HEK293 (cell line): ENCODE measurements at regions not wholly inside any gene's neighbourhood (a gene's known extent, or its start where the extent isn't known, plus 50 kb on each side); places are given as distances from the start of the nearest gene placed in this dataset.
A peak's percentile ranks its signal among the peaks of the same experiment; 100 is the strongest.

Experiments
- CTCF ChIA-PET: fragments of 350-600 bp; formaldehyde crosslinking; extraction: SDS; loops from one replicate; lab custom pipeline; 2021; ENCODE audit warnings: antibody characterized with exemption; lab: Yijun Ruan, JAX
- POLR2A ChIA-PET: fragments of 300-600 bp; formaldehyde crosslinking; extraction: SDS; loops from one replicate; lab custom pipeline; 2020; ENCODE audit warnings: antibody characterized with exemption, inconsistent platforms; lab: Yijun Ruan, JAX
- H3K27ac ChIP-seq: fragments of 200-500 bp; sonication (Bioruptor generic); 2 replicates; pipeline ENCODE4 v1.5.1; 2014; ENCODE audit warnings: low read depth, low read length, control low read depth, inconsistent platforms; ENCODE audit errors: extremely low read depth
- H3K36me3 ChIP-seq, 2 experiments: fragments of 200-500 bp in 1 of 2; sonication (Bioruptor generic) in 1 of 2; 1 replicate in 1 of 2; 2 replicates in 1 of 2; pipeline ENCODE4 v1.5.1; 2014 to 2017; ENCODE audit warnings: inconsistent platforms in 2 of 2, low read length in 2 of 2; ENCODE audit not compliant: control insufficient read depth in 2 of 2, insufficient read depth in 1 of 2
- H3K4me1 ChIP-seq: fragments of 200-500 bp; sonication (Bioruptor generic); 2 replicates; pipeline ENCODE4 v1.5.1; 2014; ENCODE audit warnings: mild to moderate bottlenecking, low read length, inconsistent platforms; ENCODE audit not compliant: control insufficient read depth, insufficient read depth
- H3K4me3 ChIP-seq: 2 replicates; pipeline ENCODE4 v1.5.1; 2011; ENCODE audit warnings: low read depth, mild to moderate bottlenecking, control low read depth, low read length, moderate library complexity
- H3K9me3 ChIP-seq: fragments of 200-500 bp; sonication (Bioruptor generic); 2 replicates; pipeline ENCODE4 v1.5.1; 2014; ENCODE audit warnings: low read depth, low read length, inconsistent platforms; ENCODE audit not compliant: control insufficient read depth, insufficient read depth
- GFI1B ChIP-seq: fragments of 450-650 bp; formaldehyde crosslinking; IDR thresholded peaks from 2 replicates; pipeline ENCODE4 v1.5.1; 2016; ENCODE audit warnings: missing biosample characterization, missing genetic modification characterization
- GLIS1 ChIP-seq: fragments of 450-650 bp; formaldehyde crosslinking; IDR thresholded peaks from 2 replicates; pipeline ENCODE4 v1.5.1; 2016; ENCODE audit warnings: missing biosample characterization, missing genetic modification characterization
- GLIS2 ChIP-seq: fragments of 450-650 bp; formaldehyde crosslinking; IDR thresholded peaks from 2 replicates; pipeline ENCODE4 v1.5.1; 2016; ENCODE audit warnings: missing biosample characterization, missing genetic modification characterization
- HOXA7 ChIP-seq: sonication (generic); formaldehyde crosslinking; IDR thresholded peaks from 2 replicates; pipeline ENCODE4 v1.8.1; 2022; ENCODE audit warnings: missing genetic modification reagents, borderline replicate concordance
- ZBTB17 ChIP-seq: fragments of 450-650 bp; formaldehyde crosslinking; IDR thresholded peaks from 2 replicates; pipeline ENCODE4 v1.5.1; 2016; ENCODE audit warnings: missing biosample characterization, missing genetic modification characterization
- ZBTB8A ChIP-seq: fragments of 450-650 bp; formaldehyde crosslinking; IDR thresholded peaks from 2 replicates; pipeline ENCODE4 v1.5.1; 2016; ENCODE audit warnings: missing biosample characterization, missing genetic modification characterization
- ZEB2 ChIP-seq: fragments of 450-650 bp; formaldehyde crosslinking; IDR thresholded peaks from 2 replicates; pipeline ENCODE4 v1.5.1; 2016; ENCODE audit warnings: missing biosample characterization, missing genetic modification characterization
- ZNF133 ChIP-seq: fragments of 450-650 bp; formaldehyde crosslinking; IDR thresholded peaks from 2 replicates; pipeline ENCODE4 v1.5.1; 2016; ENCODE audit warnings: missing biosample characterization, missing genetic modification characterization
- ZNF2 ChIP-seq: fragments of 450-650 bp; formaldehyde crosslinking; IDR thresholded peaks from 2 replicates; pipeline ENCODE4 v1.5.1; 2016; ENCODE audit warnings: missing biosample characterization, missing genetic modification characterization
- ZNF211 ChIP-seq: fragments of 450-650 bp; formaldehyde crosslinking; IDR thresholded peaks from 2 replicates; pipeline ENCODE4 v1.5.1; 2016; ENCODE audit warnings: low read depth, missing biosample characterization, missing genetic modification characterization
- ZNF214 ChIP-seq: fragments of 450-650 bp; formaldehyde crosslinking; IDR thresholded peaks from 2 replicates; pipeline ENCODE4 v1.5.1; 2017; ENCODE audit warnings: missing biosample characterization, mild to moderate bottlenecking, missing genetic modification characterization, borderline replicate concordance
- ZNF350 ChIP-seq: fragments of 450-650 bp; formaldehyde crosslinking; IDR thresholded peaks from 2 replicates; pipeline ENCODE4 v1.5.0; 2017; ENCODE audit warnings: missing biosample characterization, mild to moderate bottlenecking, missing genetic modification characterization
- ZNF366 ChIP-seq: fragments of 450-650 bp; formaldehyde crosslinking; conservative IDR thresholded peaks from 2 replicates; pipeline ENCODE4 v1.5.1; 2016; ENCODE audit warnings: missing biosample characterization, missing genetic modification characterization
- ZNF394 ChIP-seq: fragments of 450-650 bp; formaldehyde crosslinking; IDR thresholded peaks from 2 replicates; pipeline ENCODE4 v1.5.1; 2016; ENCODE audit warnings: missing biosample characterization, missing genetic modification characterization, mild to moderate bottlenecking, moderate library complexity, borderline replicate concordance
- ZNF510 ChIP-seq: fragments of 450-650 bp; formaldehyde crosslinking; IDR thresholded peaks from 2 replicates; pipeline ENCODE4 v1.5.1; 2018; ENCODE audit warnings: mild to moderate bottlenecking, missing genetic modification characterization, missing biosample characterization; ENCODE audit not compliant: insufficient replicate concordance
- ZNF654 ChIP-seq: fragments of 450-650 bp; formaldehyde crosslinking; IDR thresholded peaks from 2 replicates; pipeline ENCODE4 v1.5.1; 2016; ENCODE audit warnings: low read depth, missing biosample characterization, missing genetic modification characterization
- ZNF660 ChIP-seq: fragments of 450-650 bp; IDR thresholded peaks from 2 replicates; pipeline ENCODE4 v1.5.1; 2018; ENCODE audit warnings: missing biosample characterization, mild to moderate bottlenecking, missing genetic modification characterization
- TF ChIP-seq, protein P1 (sequence below): fragments of 450-650 bp; formaldehyde crosslinking; IDR thresholded peaks from 2 replicates; pipeline ENCODE4 v1.5.1; 2016; ENCODE audit warnings: missing biosample characterization, missing genetic modification characterization
- TF ChIP-seq, protein P2 (sequence below): fragments of 450-650 bp; formaldehyde crosslinking; IDR thresholded peaks from 2 replicates; pipeline ENCODE4 v1.5.1; 2017; ENCODE audit warnings: missing biosample characterization, missing genetic modification characterization
- TF ChIP-seq, protein P3 (sequence below): fragments of 450-650 bp; formaldehyde crosslinking; IDR thresholded peaks from 2 replicates; pipeline ENCODE4 v1.5.1; 2016; ENCODE audit warnings: missing biosample characterization, missing genetic modification characterization
- TF ChIP-seq, protein P4 (sequence below): fragments of 450-650 bp; IDR thresholded peaks from 2 replicates; pipeline ENCODE4 v1.5.1; 2018; ENCODE audit warnings: missing biosample characterization, mild to moderate bottlenecking, missing genetic modification characterization
- TF ChIP-seq, protein P5 (sequence below): fragments of 450-650 bp; formaldehyde crosslinking; IDR thresholded peaks from 2 replicates; pipeline ENCODE4 v1.5.1; 2016; ENCODE audit warnings: missing biosample characterization, missing genetic modification characterization
- TF ChIP-seq, protein P6 (sequence below): fragments of 450-650 bp; formaldehyde crosslinking; IDR thresholded peaks from 2 replicates; pipeline ENCODE4 v1.5.1; 2017; ENCODE audit warnings: missing biosample characterization, missing genetic modification characterization

DNA sequence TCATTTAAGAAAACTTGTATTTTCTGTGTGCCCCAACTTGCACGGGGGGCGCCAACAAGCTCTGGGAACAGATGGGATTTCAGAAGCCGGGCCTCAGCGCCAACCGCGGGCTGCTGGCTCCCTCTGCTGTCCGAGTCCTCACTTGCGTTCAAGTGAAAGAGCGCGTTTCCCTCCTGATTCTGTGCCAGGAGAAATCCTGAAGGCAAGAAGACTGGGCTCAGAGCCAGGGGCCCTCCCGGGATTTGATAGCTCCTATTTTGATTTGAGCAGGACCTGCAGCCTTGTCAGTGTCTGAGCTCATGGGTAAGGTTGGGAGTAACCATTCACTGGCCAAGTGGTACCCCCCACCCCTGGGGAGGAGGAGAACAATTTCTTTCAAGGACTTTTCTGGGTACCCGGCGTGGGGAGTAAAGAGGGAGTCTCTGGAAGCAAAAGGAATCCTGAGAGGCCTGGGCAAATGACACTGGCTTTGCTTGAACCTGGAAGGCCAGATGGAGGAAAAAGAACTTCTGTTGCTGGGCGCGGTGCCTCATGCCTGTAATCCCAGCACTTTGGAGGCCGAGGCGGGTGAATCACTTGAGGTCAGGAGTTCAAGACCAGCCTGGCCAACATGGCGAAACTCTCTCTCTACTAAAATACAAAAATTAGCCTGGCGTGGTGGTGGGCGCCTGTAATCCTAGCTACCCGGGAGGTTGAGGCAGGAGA is 179.0 kb upstream of the RGS6 start:
- POLR2A ChIA-PET = interaction anchor here (0.6 to 1.2 kb wide), 2 partner anchors 102 to 762 kb away, joined by 3 read pairs; no protein-coding TSS in a partner anchor
- CTCF ChIA-PET = interaction anchor here (0.6 to 3.0 kb wide), 43 partner anchors 10 to 673 kb away, joined by 3 to 30 read pairs (median 3); no protein-coding TSS in a partner anchor
- no peak for TF ChIP-seq ZNF510
- TF ChIP-seq, protein P1, sequence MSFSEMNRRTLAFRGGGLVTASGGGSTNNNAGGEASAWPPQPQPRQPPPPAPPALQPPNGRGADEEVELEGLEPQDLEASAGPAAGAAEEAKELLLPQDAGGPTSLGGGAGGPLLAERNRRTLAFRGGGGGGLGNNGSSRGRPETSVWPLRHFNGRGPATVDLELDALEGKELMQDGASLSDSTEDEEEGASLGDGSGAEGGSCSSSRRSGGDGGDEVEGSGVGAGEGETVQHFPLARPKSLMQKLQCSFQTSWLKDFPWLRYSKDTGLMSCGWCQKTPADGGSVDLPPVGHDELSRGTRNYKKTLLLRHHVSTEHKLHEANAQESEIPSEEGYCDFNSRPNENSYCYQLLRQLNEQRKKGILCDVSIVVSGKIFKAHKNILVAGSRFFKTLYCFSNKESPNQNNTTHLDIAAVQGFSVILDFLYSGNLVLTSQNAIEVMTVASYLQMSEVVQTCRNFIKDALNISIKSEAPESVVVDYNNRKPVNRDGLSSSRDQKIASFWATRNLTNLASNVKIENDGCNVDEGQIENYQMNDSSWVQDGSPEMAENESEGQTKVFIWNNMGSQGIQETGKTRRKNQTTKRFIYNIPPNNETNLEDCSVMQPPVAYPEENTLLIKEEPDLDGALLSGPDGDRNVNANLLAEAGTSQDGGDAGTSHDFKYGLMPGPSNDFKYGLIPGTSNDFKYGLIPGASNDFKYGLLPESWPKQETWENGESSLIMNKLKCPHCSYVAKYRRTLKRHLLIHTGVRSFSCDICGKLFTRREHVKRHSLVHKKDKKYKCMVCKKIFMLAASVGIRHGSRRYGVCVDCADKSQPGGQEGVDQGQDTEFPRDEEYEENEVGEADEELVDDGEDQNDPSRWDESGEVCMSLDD (tag by site-specific recombination) = peak; percentile 48; the same call in 1 of the 2 replicates
- no peak for TF ChIP-seq ZNF211 (tag by site-specific recombination)
- 0 out of 2 replicates have a peak, but pooled peaks have one; percentile 35 for TF ChIP-seq ZEB2 (tag by site-specific recombination)
- TF ChIP-seq HOXA7 (CRISPR knock-in tag) = no peak
- no peak for TF ChIP-seq ZNF350 (tag by site-specific recombination)
- TF ChIP-seq ZBTB17 (tag by site-specific recombination) = peak; percentile 52; the same call in 1 of the 2 replicates
- TF ChIP-seq, protein P2, sequence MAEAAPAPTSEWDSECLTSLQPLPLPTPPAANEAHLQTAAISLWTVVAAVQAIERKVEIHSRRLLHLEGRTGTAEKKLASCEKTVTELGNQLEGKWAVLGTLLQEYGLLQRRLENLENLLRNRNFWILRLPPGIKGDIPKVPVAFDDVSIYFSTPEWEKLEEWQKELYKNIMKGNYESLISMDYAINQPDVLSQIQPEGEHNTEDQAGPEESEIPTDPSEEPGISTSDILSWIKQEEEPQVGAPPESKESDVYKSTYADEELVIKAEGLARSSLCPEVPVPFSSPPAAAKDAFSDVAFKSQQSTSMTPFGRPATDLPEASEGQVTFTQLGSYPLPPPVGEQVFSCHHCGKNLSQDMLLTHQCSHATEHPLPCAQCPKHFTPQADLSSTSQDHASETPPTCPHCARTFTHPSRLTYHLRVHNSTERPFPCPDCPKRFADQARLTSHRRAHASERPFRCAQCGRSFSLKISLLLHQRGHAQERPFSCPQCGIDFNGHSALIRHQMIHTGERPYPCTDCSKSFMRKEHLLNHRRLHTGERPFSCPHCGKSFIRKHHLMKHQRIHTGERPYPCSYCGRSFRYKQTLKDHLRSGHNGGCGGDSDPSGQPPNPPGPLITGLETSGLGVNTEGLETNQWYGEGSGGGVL (tag by site-specific recombination) = peak; percentile 49; the same call in 1 of the 2 replicates
- TF ChIP-seq ZNF654 (tag by site-specific recombination) = peak; percentile 94
- 0 out of 2 replicates have a peak, but pooled peaks have one; percentile 32 for TF ChIP-seq GFI1B (tag by site-specific recombination)
- no peak for TF ChIP-seq ZNF214 (tag by site-specific recombination)
- TF ChIP-seq, protein P3, sequence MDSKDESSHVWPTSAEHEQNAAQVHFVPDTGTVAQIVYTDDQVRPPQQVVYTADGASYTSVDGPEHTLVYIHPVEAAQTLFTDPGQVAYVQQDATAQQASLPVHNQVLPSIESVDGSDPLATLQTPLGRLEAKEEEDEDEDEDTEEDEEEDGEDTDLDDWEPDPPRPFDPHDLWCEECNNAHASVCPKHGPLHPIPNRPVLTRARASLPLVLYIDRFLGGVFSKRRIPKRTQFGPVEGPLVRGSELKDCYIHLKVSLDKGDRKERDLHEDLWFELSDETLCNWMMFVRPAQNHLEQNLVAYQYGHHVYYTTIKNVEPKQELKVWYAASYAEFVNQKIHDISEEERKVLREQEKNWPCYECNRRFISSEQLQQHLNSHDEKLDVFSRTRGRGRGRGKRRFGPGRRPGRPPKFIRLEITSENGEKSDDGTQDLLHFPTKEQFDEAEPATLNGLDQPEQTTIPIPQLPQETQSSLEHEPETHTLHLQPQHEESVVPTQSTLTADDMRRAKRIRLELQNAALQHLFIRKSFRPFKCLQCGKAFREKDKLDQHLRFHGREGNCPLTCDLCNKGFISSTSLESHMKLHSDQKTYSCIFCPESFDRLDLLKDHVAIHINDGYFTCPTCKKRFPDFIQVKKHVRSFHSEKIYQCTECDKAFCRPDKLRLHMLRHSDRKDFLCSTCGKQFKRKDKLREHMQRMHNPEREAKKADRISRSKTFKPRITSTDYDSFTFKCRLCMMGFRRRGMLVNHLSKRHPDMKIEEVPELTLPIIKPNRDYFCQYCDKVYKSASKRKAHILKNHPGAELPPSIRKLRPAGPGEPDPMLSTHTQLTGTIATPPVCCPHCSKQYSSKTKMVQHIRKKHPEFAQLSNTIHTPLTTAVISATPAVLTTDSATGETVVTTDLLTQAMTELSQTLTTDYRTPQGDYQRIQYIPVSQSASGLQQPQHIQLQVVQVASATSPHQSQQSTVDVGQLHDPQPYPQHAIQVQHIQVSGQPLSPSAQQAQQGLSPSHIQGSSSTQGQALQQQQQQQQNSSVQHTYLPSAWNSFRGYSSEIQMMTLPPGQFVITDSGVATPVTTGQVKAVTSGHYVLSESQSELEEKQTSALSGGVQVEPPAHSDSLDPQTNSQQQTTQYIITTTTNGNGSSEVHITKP (tag by site-specific recombination) = peak; percentile 81
- TF ChIP-seq ZNF394 (tag by site-specific recombination) = no peak
- TF ChIP-seq GLIS1 (tag by site-specific recombination) = 0 out of 2 replicates have a peak, but pooled peaks have one; percentile 12
- TF ChIP-seq GLIS2 (tag by site-specific recombination) = 0 out of 2 replicates have a peak, but pooled peaks have one; percentile 25
- TF ChIP-seq ZNF366 (tag by site-specific recombination) = 0 out of 2 replicates have a peak, but pooled peaks have one; percentile 24
- TF ChIP-seq, protein P4, sequence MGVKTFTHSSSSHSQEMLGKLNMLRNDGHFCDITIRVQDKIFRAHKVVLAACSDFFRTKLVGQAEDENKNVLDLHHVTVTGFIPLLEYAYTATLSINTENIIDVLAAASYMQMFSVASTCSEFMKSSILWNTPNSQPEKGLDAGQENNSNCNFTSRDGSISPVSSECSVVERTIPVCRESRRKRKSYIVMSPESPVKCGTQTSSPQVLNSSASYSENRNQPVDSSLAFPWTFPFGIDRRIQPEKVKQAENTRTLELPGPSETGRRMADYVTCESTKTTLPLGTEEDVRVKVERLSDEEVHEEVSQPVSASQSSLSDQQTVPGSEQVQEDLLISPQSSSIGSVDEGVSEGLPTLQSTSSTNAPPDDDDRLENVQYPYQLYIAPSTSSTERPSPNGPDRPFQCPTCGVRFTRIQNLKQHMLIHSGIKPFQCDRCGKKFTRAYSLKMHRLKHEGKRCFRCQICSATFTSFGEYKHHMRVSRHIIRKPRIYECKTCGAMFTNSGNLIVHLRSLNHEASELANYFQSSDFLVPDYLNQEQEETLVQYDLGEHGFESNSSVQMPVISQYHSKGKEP (tag by site-specific recombination) = 0 out of 2 replicates have a peak, but pooled peaks have one; percentile 17
- TF ChIP-seq, protein P5, sequence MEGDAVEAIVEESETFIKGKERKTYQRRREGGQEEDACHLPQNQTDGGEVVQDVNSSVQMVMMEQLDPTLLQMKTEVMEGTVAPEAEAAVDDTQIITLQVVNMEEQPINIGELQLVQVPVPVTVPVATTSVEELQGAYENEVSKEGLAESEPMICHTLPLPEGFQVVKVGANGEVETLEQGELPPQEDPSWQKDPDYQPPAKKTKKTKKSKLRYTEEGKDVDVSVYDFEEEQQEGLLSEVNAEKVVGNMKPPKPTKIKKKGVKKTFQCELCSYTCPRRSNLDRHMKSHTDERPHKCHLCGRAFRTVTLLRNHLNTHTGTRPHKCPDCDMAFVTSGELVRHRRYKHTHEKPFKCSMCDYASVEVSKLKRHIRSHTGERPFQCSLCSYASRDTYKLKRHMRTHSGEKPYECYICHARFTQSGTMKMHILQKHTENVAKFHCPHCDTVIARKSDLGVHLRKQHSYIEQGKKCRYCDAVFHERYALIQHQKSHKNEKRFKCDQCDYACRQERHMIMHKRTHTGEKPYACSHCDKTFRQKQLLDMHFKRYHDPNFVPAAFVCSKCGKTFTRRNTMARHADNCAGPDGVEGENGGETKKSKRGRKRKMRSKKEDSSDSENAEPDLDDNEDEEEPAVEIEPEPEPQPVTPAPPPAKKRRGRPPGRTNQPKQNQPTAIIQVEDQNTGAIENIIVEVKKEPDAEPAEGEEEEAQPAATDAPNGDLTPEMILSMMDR = peak; percentile 91
- peak; percentile 79; the same call in 1 of the 2 replicates for TF ChIP-seq ZNF660
- TF ChIP-seq ZNF133 (tag by site-specific recombination) = no peak
- TF ChIP-seq, protein P6, sequence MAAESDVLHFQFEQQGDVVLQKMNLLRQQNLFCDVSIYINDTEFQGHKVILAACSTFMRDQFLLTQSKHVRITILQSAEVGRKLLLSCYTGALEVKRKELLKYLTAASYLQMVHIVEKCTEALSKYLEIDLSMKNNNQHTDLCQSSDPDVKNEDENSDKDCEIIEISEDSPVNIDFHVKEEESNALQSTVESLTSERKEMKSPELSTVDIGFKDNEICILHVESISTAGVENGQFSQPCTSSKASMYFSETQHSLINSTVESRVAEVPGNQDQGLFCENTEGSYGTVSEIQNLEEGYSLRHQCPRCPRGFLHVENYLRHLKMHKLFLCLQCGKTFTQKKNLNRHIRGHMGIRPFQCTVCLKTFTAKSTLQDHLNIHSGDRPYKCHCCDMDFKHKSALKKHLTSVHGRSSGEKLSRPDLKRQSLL (tag by site-specific recombination) = no peak
- 0 out of 2 replicates have a peak, but pooled peaks have one; percentile 55 for TF ChIP-seq ZNF2 (tag by site-specific recombination)
- 0 out of 2 replicates have a peak, but pooled peaks have one; percentile 20 for TF ChIP-seq ZBTB8A (tag by site-specific recombination)

More for the DNA sequence above, 179.0 kb upstream of the RGS6 start:
- no peak overlapping the region for H3K27ac ChIP-seq
- H3K9me3 ChIP-seq = no peaks in the 10 kb centered on the region
- no peak overlapping the region for H3K4me3 ChIP-seq
- H3K4me1 ChIP-seq = 0 out of 2 replicates have a peak, but pooled peaks cover 2% of the 10 kb centered on the region
- H3K36me3 ChIP-seq = no peaks in the 10 kb centered on the region
